GM12875 (cell line): ENCODE measurements at regions not wholly inside any gene's neighbourhood (a gene's known extent, or its start where the extent isn't known, plus 50 kb on each side); places are given as distances from the start of the nearest gene placed in this dataset.

Experiments used
- H3K4me3 ChIP-seq: one replicate; pipeline ENCODE4 v1.5.1; 2011; ENCODE audit warnings: low read depth, low read length, control low read depth
- TF ChIP-seq, protein P1 (sequence below): IDR thresholded peaks from 2 replicates; pipeline ENCODE4 v1.5.1; 2011; ENCODE audit warnings: low read depth, mild to moderate bottlenecking, control low read depth, inconsistent platforms, low read length, moderate library complexity, borderline replicate concordance; ENCODE audit not compliant: insufficient read depth

DNA sequence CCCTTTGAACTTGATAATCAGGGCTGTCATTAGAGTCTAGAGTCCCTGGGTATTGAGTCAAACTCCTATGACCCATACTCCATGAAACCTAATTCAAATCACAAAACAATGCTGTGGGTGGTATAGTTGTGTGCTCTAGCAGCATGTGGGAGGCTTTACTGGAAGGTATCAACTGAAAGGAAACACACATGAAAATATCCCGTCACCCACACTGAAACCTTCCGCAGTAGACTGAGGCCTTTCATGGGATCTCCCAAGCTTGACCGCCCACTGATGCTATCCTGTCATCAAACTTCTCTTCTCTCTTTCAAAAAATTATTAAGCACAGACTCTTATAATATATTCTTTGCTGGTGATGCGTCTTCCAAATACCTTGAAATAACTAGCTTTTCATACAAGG lies 569.1 kb upstream of the MEF2C start:
- TF ChIP-seq, protein P1, sequence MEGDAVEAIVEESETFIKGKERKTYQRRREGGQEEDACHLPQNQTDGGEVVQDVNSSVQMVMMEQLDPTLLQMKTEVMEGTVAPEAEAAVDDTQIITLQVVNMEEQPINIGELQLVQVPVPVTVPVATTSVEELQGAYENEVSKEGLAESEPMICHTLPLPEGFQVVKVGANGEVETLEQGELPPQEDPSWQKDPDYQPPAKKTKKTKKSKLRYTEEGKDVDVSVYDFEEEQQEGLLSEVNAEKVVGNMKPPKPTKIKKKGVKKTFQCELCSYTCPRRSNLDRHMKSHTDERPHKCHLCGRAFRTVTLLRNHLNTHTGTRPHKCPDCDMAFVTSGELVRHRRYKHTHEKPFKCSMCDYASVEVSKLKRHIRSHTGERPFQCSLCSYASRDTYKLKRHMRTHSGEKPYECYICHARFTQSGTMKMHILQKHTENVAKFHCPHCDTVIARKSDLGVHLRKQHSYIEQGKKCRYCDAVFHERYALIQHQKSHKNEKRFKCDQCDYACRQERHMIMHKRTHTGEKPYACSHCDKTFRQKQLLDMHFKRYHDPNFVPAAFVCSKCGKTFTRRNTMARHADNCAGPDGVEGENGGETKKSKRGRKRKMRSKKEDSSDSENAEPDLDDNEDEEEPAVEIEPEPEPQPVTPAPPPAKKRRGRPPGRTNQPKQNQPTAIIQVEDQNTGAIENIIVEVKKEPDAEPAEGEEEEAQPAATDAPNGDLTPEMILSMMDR = no peak
- H3K4me3 ChIP-seq = no peak overlapping the region

DNA sequence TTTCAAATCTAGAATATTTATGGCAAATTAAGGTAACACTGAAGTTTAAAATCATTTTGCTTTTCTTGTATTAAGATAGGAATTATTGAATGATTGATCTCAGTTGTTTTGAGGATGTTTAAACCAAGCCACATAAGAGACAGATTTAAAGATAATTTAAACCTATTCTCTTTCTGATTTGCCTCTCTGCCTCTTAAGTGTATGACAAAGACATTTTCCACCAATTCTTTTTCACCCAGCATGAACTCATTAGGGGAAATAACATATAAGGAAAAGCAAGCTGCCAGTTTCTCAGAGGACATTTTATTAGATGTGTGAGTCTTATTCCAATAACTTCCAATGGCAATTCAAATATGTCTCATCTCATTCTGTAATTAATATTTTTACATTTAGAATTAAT lies 568.3 kb upstream of the MEF2C start:
- no peak overlapping the region for H3K4me3 ChIP-seq
- TF ChIP-seq, protein P1 = no peak

DNA sequence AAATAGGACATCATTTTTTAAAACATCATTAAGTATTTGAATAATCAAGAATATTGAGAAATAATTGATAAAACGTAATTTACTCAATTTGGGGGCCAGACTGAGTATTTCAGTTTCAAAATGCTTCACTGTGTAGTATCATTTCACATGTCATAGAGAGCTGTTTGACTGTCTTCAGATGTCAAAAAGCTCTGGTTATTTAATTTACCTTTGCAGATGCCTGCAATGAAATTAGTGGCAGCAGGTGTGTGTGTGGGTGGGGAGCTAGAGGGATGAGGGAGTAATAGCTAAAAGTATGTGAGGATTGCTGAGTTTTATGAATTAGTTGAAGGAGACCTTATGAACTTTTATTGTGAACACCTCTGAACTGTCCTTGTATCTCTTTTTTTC lies 567.2 kb upstream of the MEF2C start:
- TF ChIP-seq, protein P1 = no peak
- H3K4me3 ChIP-seq = no peak overlapping the region

DNA sequence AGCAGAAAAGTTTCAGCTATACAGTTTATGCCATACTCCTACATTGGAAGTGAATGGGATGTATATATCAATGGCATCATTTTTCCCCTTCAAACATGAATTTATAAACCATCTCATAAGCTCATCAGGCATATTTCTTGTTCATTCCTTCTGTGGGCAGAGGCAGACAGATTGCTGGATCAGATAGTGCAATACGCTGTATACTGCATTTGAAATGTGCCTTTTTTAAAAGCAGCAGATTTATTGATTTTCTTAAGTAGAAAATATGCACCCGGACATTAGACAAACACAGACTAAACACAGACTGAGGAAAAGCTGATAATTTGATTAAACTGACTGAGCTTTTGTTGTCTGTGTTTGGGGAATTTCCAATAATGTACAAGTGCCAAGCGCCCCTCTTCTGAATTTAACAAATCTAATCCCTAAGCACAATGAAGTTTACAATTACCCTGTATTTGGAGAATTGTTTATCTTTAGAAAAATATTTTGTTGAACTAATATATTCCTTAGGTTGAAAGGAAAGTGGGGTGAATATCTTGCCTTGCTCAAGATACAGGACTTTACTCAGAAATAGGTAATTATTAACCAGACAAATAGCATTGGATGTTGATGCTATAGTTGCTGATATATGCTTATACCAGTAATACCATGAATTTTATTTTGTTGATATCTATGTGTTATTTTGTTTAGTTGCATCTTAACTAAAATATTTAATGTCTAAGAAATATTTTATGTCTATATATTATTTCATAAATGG lies 566.6 kb upstream of the MEF2C start:
- TF ChIP-seq, protein P1 = no peak
- no peak overlapping the region for H3K4me3 ChIP-seq

DNA sequence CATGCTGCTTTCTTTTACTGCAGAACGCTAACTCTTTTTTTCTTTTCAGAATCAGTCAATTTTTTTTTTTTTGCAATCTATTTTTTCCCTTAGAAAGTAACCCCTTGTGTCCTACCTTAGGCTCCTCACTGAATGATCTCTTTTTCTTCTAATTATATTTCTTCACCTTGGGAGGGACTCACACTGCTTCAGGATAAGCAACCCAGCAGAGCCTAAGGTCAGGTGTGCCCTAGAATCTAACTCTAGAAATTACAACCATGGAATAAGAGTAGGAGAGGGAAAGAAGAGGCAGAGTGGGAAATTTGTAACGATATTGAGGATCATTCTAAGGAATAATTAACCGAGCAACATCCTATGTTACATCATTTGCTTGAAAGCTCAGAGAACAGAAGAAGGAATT lies 564.0 kb upstream of the MEF2C start:
- no peak overlapping the region for H3K4me3 ChIP-seq
- TF ChIP-seq, protein P1 = no peak

DNA sequence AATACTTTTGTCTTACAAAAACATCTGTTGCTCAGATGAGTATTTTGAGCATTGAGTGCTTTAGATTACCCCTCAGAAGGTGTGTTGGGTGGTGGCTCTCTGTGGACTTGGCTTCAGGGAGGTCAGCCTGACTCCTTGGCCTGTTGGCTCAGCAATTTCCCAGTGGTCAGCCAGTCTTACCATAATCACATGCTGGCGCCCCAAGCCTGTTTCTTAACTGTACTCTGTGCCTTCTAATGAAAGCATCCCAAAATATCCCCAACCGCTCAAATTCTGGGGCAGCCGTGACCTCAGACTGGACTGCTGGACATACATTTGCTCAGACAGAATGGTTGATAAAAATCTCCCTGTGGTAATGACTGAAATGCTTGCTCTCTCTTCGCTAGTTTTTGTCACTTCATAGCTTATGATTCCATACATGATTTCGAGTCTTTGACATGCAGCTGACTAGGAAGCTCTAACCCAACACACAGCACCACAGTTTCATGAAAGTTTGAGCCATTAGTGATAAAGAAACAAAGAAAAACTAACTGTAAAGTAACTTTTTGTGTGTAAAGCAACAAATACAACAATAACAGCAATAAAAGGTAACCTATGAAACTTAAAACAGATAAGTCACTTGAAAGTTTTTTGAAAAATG lies 562.2 kb upstream of the MEF2C start:
- TF ChIP-seq, protein P1 = no peak
- H3K4me3 ChIP-seq = peak overlapping the region; percentile 31

DNA sequence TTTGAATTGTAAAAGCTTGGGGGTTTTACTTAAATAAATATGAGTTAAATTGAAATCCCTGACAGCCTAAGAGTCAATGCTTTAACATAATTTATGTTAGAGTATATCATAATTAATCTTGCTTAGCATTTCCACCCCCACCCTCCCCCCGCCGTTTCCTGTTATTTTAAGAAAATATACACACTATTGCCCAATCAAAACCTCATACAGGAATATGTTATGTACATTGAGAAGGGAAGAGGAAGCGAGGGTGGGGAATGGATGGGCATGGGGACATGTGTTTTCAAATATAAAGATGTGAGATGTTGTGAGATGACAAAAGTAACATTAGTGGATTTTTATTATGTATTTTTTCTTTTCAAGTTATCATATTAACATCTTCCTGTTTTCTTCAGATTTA lies 561.1 kb upstream of the MEF2C start:
- TF ChIP-seq, protein P1 = no peak
- H3K4me3 ChIP-seq = no peak overlapping the region
